ENCODE measurements at regions not wholly inside any gene's neighbourhood (a gene's known extent, or its start where the extent isn't known, plus 50 kb on each side); places are given as distances from the start of the nearest gene placed in this dataset.

- CTCF ChIA-PET, result no interaction called here
- POLR2A ChIA-PET, result no interaction called here
- DNase-seq (ENCODE audit: extremely low spot score), result no peak
- TF ChIP-seq BHLHE40 (IDR thresholded peaks at IDR 0.05; ENCODE audit: borderline replicate concordance), result no peak
- no peak for TF ChIP-seq TARDBP (IDR thresholded peaks at IDR 0.05)
- TF ChIP-seq FOXK2 (IDR thresholded peaks at IDR 0.05), result no peak
- no peak for TF ChIP-seq PKNOX1 (IDR thresholded peaks at IDR 0.05)
- TF ChIP-seq ARNT (IDR thresholded peaks at IDR 0.05), result no peak
- no peak for TF ChIP-seq CTBP1 (IDR thresholded peaks at IDR 0.05; ENCODE audit: borderline replicate concordance)
- TF ChIP-seq HDGF (IDR thresholded peaks at IDR 0.05; ENCODE audit: borderline replicate concordance), result no peak
These were observed 253.5 kb downstream of the PCDH10 start for GRCh38 chr4:133402616-133403015.

- no peak for TF ChIP-seq HDGF (IDR thresholded peaks at IDR 0.05; ENCODE audit: borderline replicate concordance)
- no peak for TF ChIP-seq NFRKB (IDR thresholded peaks at IDR 0.05)
- no peak for TF ChIP-seq ZNF384 (IDR thresholded peaks at IDR 0.05)
- TF ChIP-seq FOXM1 (IDR thresholded peaks at IDR 0.05; ENCODE audit: borderline replicate concordance), result no peak
- TF ChIP-seq SUZ12 (IDR thresholded peaks at IDR 0.05), result no peak
- no peak for TF ChIP-seq L3MBTL2 (conservative IDR thresholded peaks at IDR 0.05)
- no peak for TF ChIP-seq FOXA1 (IDR thresholded peaks at IDR 0.05)
- no peak for TF ChIP-seq ARNT (IDR thresholded peaks at IDR 0.05)
- no peak for TF ChIP-seq ELF4 (IDR thresholded peaks at IDR 0.05)
- TF ChIP-seq SP1 (IDR thresholded peaks at IDR 0.05), result no peak
- no peak for TF ChIP-seq TARDBP (IDR thresholded peaks at IDR 0.05)
- no peak for TF ChIP-seq CTBP1 (IDR thresholded peaks at IDR 0.05; ENCODE audit: borderline replicate concordance)
- no peak for TF ChIP-seq PKNOX1 (IDR thresholded peaks at IDR 0.05)
- TF ChIP-seq FOXK2 (IDR thresholded peaks at IDR 0.05), result no peak
- no peak for TF ChIP-seq LEF1 (IDR thresholded peaks at IDR 0.05; ENCODE audit: borderline replicate concordance)
- no peak for TF ChIP-seq BHLHE40 (IDR thresholded peaks at IDR 0.05; ENCODE audit: borderline replicate concordance)
- POLR2A ChIA-PET, result no interaction called here
- CTCF ChIA-PET, result interaction anchor here (0.5 kb wide), 2 partner anchors 17 to 524 kb away, joined by 3 to 5 read pairs; no protein-coding TSS in a partner anchor
- no peak for DNase-seq (ENCODE audit: extremely low spot score)
These were observed 246.0 kb downstream of the PCDH10 start for GRCh38 chr4:133394971-133395627.

- CTCF ChIA-PET, result interaction anchor here (0.6 kb wide), 1 partner anchor 230 kb away, joined by 3 read pairs; no protein-coding TSS in a partner anchor
- POLR2A ChIA-PET, result no interaction called here
These were observed 241.2 kb downstream of the PCDH10 start for GRCh38 chr4:133390198-133390855.

GRCh38 chr4:133389029-133389428 lies 239.9 kb downstream of the PCDH10 start:
- TF ChIP-seq PKNOX1 (IDR thresholded peaks at IDR 0.05) (no peak), HDGF (IDR thresholded peaks at IDR 0.05; ENCODE audit: borderline replicate concordance) (no peak), SUZ12 (IDR thresholded peaks at IDR 0.05) (no peak), LEF1 (IDR thresholded peaks at IDR 0.05; ENCODE audit: borderline replicate concordance) (no peak), ZNF384 (IDR thresholded peaks at IDR 0.05) (no peak), TARDBP (IDR thresholded peaks at IDR 0.05) (no peak), SP1 (IDR thresholded peaks at IDR 0.05) (no peak), BHLHE40 (IDR thresholded peaks at IDR 0.05; ENCODE audit: borderline replicate concordance) (no peak), FOXM1 (IDR thresholded peaks at IDR 0.05; ENCODE audit: borderline replicate concordance) (no peak), ARNT (IDR thresholded peaks at IDR 0.05) (no peak), ELF4 (IDR thresholded peaks at IDR 0.05) (no peak)
- DNase-seq (ENCODE audit: extremely low spot score), result no peak
- ChIA-PET POLR2A (no interaction called here), CTCF (no interaction called here)

More at GRCh38 chr4:133390198-133390855, 241.2 kb downstream of the PCDH10 start:
- TF ChIP-seq CTBP1 (IDR thresholded peaks at IDR 0.05; ENCODE audit: borderline replicate concordance), result no peak
- TF ChIP-seq FOXM1 (IDR thresholded peaks at IDR 0.05; ENCODE audit: borderline replicate concordance), result no peak
- TF ChIP-seq ELF4 (IDR thresholded peaks at IDR 0.05), result no peak
- TF ChIP-seq HDGF (IDR thresholded peaks at IDR 0.05; ENCODE audit: borderline replicate concordance), result no peak
- TF ChIP-seq LEF1 (IDR thresholded peaks at IDR 0.05; ENCODE audit: borderline replicate concordance), result no peak
- no peak for TF ChIP-seq FOXA1 (IDR thresholded peaks at IDR 0.05)
- TF ChIP-seq NFRKB (IDR thresholded peaks at IDR 0.05), result no peak
- TF ChIP-seq ZNF384 (IDR thresholded peaks at IDR 0.05), result no peak
- TF ChIP-seq BHLHE40 (IDR thresholded peaks at IDR 0.05; ENCODE audit: borderline replicate concordance), result no peak
- TF ChIP-seq SUZ12 (IDR thresholded peaks at IDR 0.05), result no peak
- DNase-seq (ENCODE audit: extremely low spot score), result no peak

- CTCF ChIA-PET, result no interaction called here
- POLR2A ChIA-PET, result no interaction called here
- no peak for DNase-seq (ENCODE audit: extremely low spot score)
- TF ChIP-seq FOXM1 (IDR thresholded peaks at IDR 0.05; ENCODE audit: borderline replicate concordance), result no peak
- no peak for TF ChIP-seq CTBP1 (IDR thresholded peaks at IDR 0.05; ENCODE audit: borderline replicate concordance)
- no peak for TF ChIP-seq ZNF384 (IDR thresholded peaks at IDR 0.05)
- TF ChIP-seq ARNT (IDR thresholded peaks at IDR 0.05), result no peak
- TF ChIP-seq NFRKB (IDR thresholded peaks at IDR 0.05), result no peak
- no peak for TF ChIP-seq L3MBTL2 (conservative IDR thresholded peaks at IDR 0.05)
- no peak for TF ChIP-seq HDGF (IDR thresholded peaks at IDR 0.05; ENCODE audit: borderline replicate concordance)
- TF ChIP-seq ELF4 (IDR thresholded peaks at IDR 0.05), result no peak
- no peak for TF ChIP-seq TARDBP (IDR thresholded peaks at IDR 0.05)
- TF ChIP-seq SUZ12 (IDR thresholded peaks at IDR 0.05), result no peak
- TF ChIP-seq SP1 (IDR thresholded peaks at IDR 0.05), result no peak
These were observed 236.3 kb downstream of the PCDH10 start for GRCh38 chr4:133385161-133385954.

All from HEK293T (cell line).